ENCODE measurements at regions not wholly inside any gene's neighbourhood (a gene's known extent, or its start where the extent isn't known, plus 50 kb on each side); places are given as distances from the start of the nearest gene placed in this dataset.

- no peaks in the 10 kb centered on the region for H4K20me1 ChIP-seq (ENCODE audit: insufficient read depth, low read length)
- H3K4me3 ChIP-seq (ENCODE audit: low read depth, low read length, poor library complexity, severe bottlenecking): no peak overlapping the region
- no peaks in the 10 kb centered on the region for H3F3A ChIP-seq (ENCODE audit: insufficient read depth, low read length)
- no peaks in the 10 kb centered on the region for H3K9me2 ChIP-seq (ENCODE audit: low read depth, low read length)
- no peaks in the 10 kb centered on the region for H3K9me3 ChIP-seq (ENCODE audit: low read length)
- H3K36me3 ChIP-seq (ENCODE audit: insufficient read depth, low read length): no peaks in the 10 kb centered on the region
- no peak overlapping the region for H3K9ac ChIP-seq (ENCODE audit: low read length)
- H3K27me3 ChIP-seq (ENCODE audit: insufficient read depth, low read length): no peaks in the 10 kb centered on the region
- H3K4me2 ChIP-seq (ENCODE audit: low read length): no peak overlapping the region
- TF ChIP-seq, protein P1, sequence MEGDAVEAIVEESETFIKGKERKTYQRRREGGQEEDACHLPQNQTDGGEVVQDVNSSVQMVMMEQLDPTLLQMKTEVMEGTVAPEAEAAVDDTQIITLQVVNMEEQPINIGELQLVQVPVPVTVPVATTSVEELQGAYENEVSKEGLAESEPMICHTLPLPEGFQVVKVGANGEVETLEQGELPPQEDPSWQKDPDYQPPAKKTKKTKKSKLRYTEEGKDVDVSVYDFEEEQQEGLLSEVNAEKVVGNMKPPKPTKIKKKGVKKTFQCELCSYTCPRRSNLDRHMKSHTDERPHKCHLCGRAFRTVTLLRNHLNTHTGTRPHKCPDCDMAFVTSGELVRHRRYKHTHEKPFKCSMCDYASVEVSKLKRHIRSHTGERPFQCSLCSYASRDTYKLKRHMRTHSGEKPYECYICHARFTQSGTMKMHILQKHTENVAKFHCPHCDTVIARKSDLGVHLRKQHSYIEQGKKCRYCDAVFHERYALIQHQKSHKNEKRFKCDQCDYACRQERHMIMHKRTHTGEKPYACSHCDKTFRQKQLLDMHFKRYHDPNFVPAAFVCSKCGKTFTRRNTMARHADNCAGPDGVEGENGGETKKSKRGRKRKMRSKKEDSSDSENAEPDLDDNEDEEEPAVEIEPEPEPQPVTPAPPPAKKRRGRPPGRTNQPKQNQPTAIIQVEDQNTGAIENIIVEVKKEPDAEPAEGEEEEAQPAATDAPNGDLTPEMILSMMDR (IDR thresholded peaks at IDR 0.05; ENCODE audit: low read length): no peak
- TF ChIP-seq EZH2 (IDR thresholded peaks at IDR 0.05; ENCODE audit: borderline replicate concordance, low read length): no peak
- H3K4me1 ChIP-seq (ENCODE audit: insufficient read depth, low read length, severe bottlenecking): no peaks in the 10 kb centered on the region
- no peak overlapping the region for H3K27ac ChIP-seq (ENCODE audit: low read depth, low read length, poor library complexity, severe bottlenecking)
- no peaks in the 10 kb centered on the region for H3K79me2 ChIP-seq (ENCODE audit: insufficient read depth, low read length)
- H2AFZ ChIP-seq (ENCODE audit: low read length): no peak overlapping the region
Observed at GRCh38 chrX:14267216-14267615, 237.5 kb upstream of the GEMIN8 start.

GRCh38 chrX:14266705-14267104 is 237.0 kb upstream of the GEMIN8 start:
- Histone ChIP-seq H3K4me3 (ENCODE audit: low read depth, low read length, poor library complexity, severe bottlenecking) (no peak overlapping the region), H3K36me3 (ENCODE audit: insufficient read depth, low read length) (no peaks in the 10 kb centered on the region), H3K9ac (ENCODE audit: low read length) (no peak overlapping the region), H3K9me2 (ENCODE audit: low read depth, low read length) (no peaks in the 10 kb centered on the region), H3K27me3 (ENCODE audit: insufficient read depth, low read length) (no peaks in the 10 kb centered on the region), H2AFZ (ENCODE audit: low read length) (no peak overlapping the region), H3F3A (ENCODE audit: insufficient read depth, low read length) (no peaks in the 10 kb centered on the region), H3K79me2 (ENCODE audit: insufficient read depth, low read length) (no peaks in the 10 kb centered on the region), H3K4me1 (ENCODE audit: insufficient read depth, low read length, severe bottlenecking) (no peaks in the 10 kb centered on the region), H3K9me3 (ENCODE audit: low read length) (no peaks in the 10 kb centered on the region), H4K20me1 (ENCODE audit: insufficient read depth, low read length) (no peaks in the 10 kb centered on the region), H3K27ac (ENCODE audit: low read depth, low read length, poor library complexity, severe bottlenecking) (no peak overlapping the region), H3K4me2 (ENCODE audit: low read length) (no peak overlapping the region)
- TF ChIP-seq, protein P1 (IDR thresholded peaks at IDR 0.05; ENCODE audit: low read length): no peak
- TF ChIP-seq EZH2 (IDR thresholded peaks at IDR 0.05; ENCODE audit: borderline replicate concordance, low read length): no peak

GRCh38 chrX:14243823-14244222 is 214.1 kb upstream of the GEMIN8 start:
- Histone ChIP-seq H3K36me3 (ENCODE audit: insufficient read depth, low read length) (no peaks in the 10 kb centered on the region), H3K27me3 (ENCODE audit: insufficient read depth, low read length) (no peaks in the 10 kb centered on the region), H3K4me2 (ENCODE audit: low read length) (no peak overlapping the region), H3K79me2 (ENCODE audit: insufficient read depth, low read length) (no peaks in the 10 kb centered on the region), H4K20me1 (ENCODE audit: insufficient read depth, low read length) (no peaks in the 10 kb centered on the region), H3K9ac (ENCODE audit: low read length) (no peak overlapping the region), H3K9me2 (ENCODE audit: low read depth, low read length) (no peaks in the 10 kb centered on the region), H3F3A (ENCODE audit: insufficient read depth, low read length) (no peaks in the 10 kb centered on the region), H3K4me3 (ENCODE audit: low read depth, low read length, poor library complexity, severe bottlenecking) (no peak overlapping the region), H3K27ac (ENCODE audit: low read depth, low read length, poor library complexity, severe bottlenecking) (no peak overlapping the region), H3K9me3 (ENCODE audit: low read length) (no peaks in the 10 kb centered on the region), H2AFZ (ENCODE audit: low read length) (no peak overlapping the region), H3K4me1 (ENCODE audit: insufficient read depth, low read length, severe bottlenecking) (no peaks in the 10 kb centered on the region)
- TF ChIP-seq, protein P1 (IDR thresholded peaks at IDR 0.05; ENCODE audit: low read length): no peak
- TF ChIP-seq EZH2 (IDR thresholded peaks at IDR 0.05; ENCODE audit: borderline replicate concordance, low read length): no peak
